NT2/D1 (cell line): ENCODE measurements at regions not wholly inside any gene's neighbourhood (a gene's known extent, or its start where the extent isn't known, plus 50 kb on each side); places are given as distances from the start of the nearest gene placed in this dataset.

Source experiments
- DNase-seq: peaks from one replicate; pipeline ENCODE4 v3.0.0-alpha.2; 2011; ENCODE audit warnings: low read depth, low spot score
- H3K27me3 ChIP-seq: 2 replicates; pipeline ENCODE4 v1.6.0; 2011; ENCODE audit warnings: mild to moderate bottlenecking; ENCODE audit not compliant: insufficient read length, insufficient read depth
- H3K36me3 ChIP-seq: 2 replicates; pipeline ENCODE4 v1.6.1; 2011; ENCODE audit warnings: mild to moderate bottlenecking, low read length, mixed read lengths; ENCODE audit not compliant: insufficient read depth, insufficient read length
- H3K4me1 ChIP-seq: 2 replicates; pipeline ENCODE4 v1.5.1; 2011; ENCODE audit not compliant: insufficient read depth, insufficient read length
- H3K4me3 ChIP-seq: 2 replicates; pipeline ENCODE4 v1.5.1; 2011; ENCODE audit warnings: low read depth; ENCODE audit not compliant: insufficient read length
- H3K9ac ChIP-seq: 2 replicates; pipeline ENCODE4 v1.6.0; 2011; ENCODE audit warnings: low read depth; ENCODE audit not compliant: insufficient read length
- H3K9me3 ChIP-seq: 2 replicates; pipeline ENCODE4 v1.5.1; 2011; ENCODE audit warnings: mild to moderate bottlenecking, low read length; ENCODE audit not compliant: insufficient read depth
- SUZ12 ChIP-seq: IDR thresholded peaks from 2 replicates; pipeline ENCODE4 v1.6.1; 2011; ENCODE audit not compliant: insufficient read length, insufficient read depth; ENCODE audit errors: extremely low read depth
- YY1 ChIP-seq: IDR thresholded peaks from 2 replicates; pipeline ENCODE4 v1.6.1; 2011; ENCODE audit not compliant: insufficient read length, insufficient read depth
- ZNF274 ChIP-seq: IDR thresholded peaks from 2 replicates; pipeline ENCODE4 v1.6.1; 2011; ENCODE audit warnings: mild to moderate bottlenecking, low read depth, low read length

- no peak for DNase-seq
- H3K9me3 ChIP-seq, result no peaks in the 10 kb centered on the region
- TF ChIP-seq ZNF274 (no peak), YY1 (no peak), SUZ12 (no peak)
- H3K4me3 ChIP-seq, result no peak overlapping the region
- no peaks in the 10 kb centered on the region for H3K4me1 ChIP-seq
- no peaks in the 10 kb centered on the region for H3K27me3 ChIP-seq
- no peaks in the 10 kb centered on the region for H3K36me3 ChIP-seq
- no peak overlapping the region for H3K9ac ChIP-seq
These were observed 176.3 kb downstream of the HS3ST3A1 start for GRCh38 chr17:13425390-13425789.

GRCh38 chr17:13421581-13422130 lies 180.1 kb downstream of the HS3ST3A1 start:
- Histone ChIP-seq H3K4me1 (no peaks in the 10 kb centered on the region), H3K4me3 (no peak overlapping the region), H3K9me3 (no peaks in the 10 kb centered on the region), H3K27me3 (no peaks in the 10 kb centered on the region), H3K9ac (no peak overlapping the region), H3K36me3 (no peaks in the 10 kb centered on the region)
- no peak for TF ChIP-seq SUZ12
- no peak for TF ChIP-seq ZNF274
- no peak for TF ChIP-seq YY1
- no peak for DNase-seq

GRCh38 chr17:13420878-13421277 lies 180.9 kb downstream of the HS3ST3A1 start:
- Histone ChIP-seq H3K9me3 (no peaks in the 10 kb centered on the region), H3K27me3 (no peaks in the 10 kb centered on the region), H3K36me3 (no peaks in the 10 kb centered on the region), H3K9ac (no peak overlapping the region), H3K4me1 (no peaks in the 10 kb centered on the region), H3K4me3 (no peak overlapping the region)
- no peak for TF ChIP-seq ZNF274
- no peak for TF ChIP-seq SUZ12
- DNase-seq, result no peak

GRCh38 chr17:13420418-13420826 lies 181.3 kb downstream of the HS3ST3A1 start:
- no peak for DNase-seq
- Histone ChIP-seq H3K36me3 (no peaks in the 10 kb centered on the region), H3K9me3 (no peaks in the 10 kb centered on the region), H3K27me3 (no peaks in the 10 kb centered on the region), H3K9ac (no peak overlapping the region), H3K4me1 (no peaks in the 10 kb centered on the region), H3K4me3 (no peak overlapping the region)
- TF ChIP-seq ZNF274, result no peak
- TF ChIP-seq SUZ12, result no peak
- no peak for TF ChIP-seq YY1

- Histone ChIP-seq H3K36me3 (no peaks in the 10 kb centered on the region), H3K9me3 (no peaks in the 10 kb centered on the region), H3K27me3 (no peaks in the 10 kb centered on the region), H3K4me3 (no peak overlapping the region), H3K4me1 (no peaks in the 10 kb centered on the region), H3K9ac (no peak overlapping the region)
- DNase-seq, result no peak
- TF ChIP-seq YY1, result no peak
- TF ChIP-seq SUZ12, result no peak
- TF ChIP-seq ZNF274, result no peak
These were observed 182.1 kb downstream of the HS3ST3A1 start for GRCh38 chr17:13419676-13420075.

- no peak overlapping the region for H3K4me3 ChIP-seq
- TF ChIP-seq YY1, result no peak
- no peak for TF ChIP-seq SUZ12
- no peak for TF ChIP-seq ZNF274
- DNase-seq, result no peak
- H3K36me3 ChIP-seq, result no peaks in the 10 kb centered on the region
- no peaks in the 10 kb centered on the region for H3K27me3 ChIP-seq
- no peaks in the 10 kb centered on the region for H3K4me1 ChIP-seq
- H3K9me3 ChIP-seq, result no peaks in the 10 kb centered on the region
- no peak overlapping the region for H3K9ac ChIP-seq
These were observed 182.8 kb downstream of the HS3ST3A1 start for GRCh38 chr17:13418891-13419290.

GRCh38 chr17:13417381-13417950 lies 184.3 kb downstream of the HS3ST3A1 start:
- no peak for DNase-seq
- H3K4me1 ChIP-seq, result no peaks in the 10 kb centered on the region
- TF ChIP-seq ZNF274 (no peak), YY1 (no peak), SUZ12 (no peak)
- no peak overlapping the region for H3K9ac ChIP-seq
- no peaks in the 10 kb centered on the region for H3K27me3 ChIP-seq
- no peaks in the 10 kb centered on the region for H3K9me3 ChIP-seq
- no peaks in the 10 kb centered on the region for H3K36me3 ChIP-seq
- no peak overlapping the region for H3K4me3 ChIP-seq
